ENCODE measurements at regions not wholly inside any gene's neighbourhood (a gene's known extent, or its start where the extent isn't known, plus 50 kb on each side); places are given as distances from the start of the nearest gene placed in this dataset.

- CTCF ChIA-PET: no interaction called here
- BruUV-seq (replicated peaks): no TSS peak
- Histone ChIP-seq H3K4me1 (ENCODE audit: insufficient read depth, low read length, poor library complexity, severe bottlenecking) (no peaks in the 10 kb centered on the region), H3K27ac (ENCODE audit: low read depth, low read length, poor library complexity, severe bottlenecking) (no peak overlapping the region), H3K27me3 (replicated peaks; ENCODE audit: insufficient read depth, low read depth, low read length, poor library complexity) (no peaks in the 10 kb centered on the region), H3K36me3 (ENCODE audit: insufficient read depth, low read length, poor library complexity, severe bottlenecking) (no peaks in the 10 kb centered on the region), H3K4me3 (ENCODE audit: low read depth, low read length, poor library complexity, severe bottlenecking) (no peak overlapping the region), H3K9me3 (ENCODE audit: low read depth, low read length, poor library complexity, severe bottlenecking) (no peaks in the 10 kb centered on the region)
- TF ChIP-seq EZH2 (IDR thresholded peaks at IDR 0.05; ENCODE audit: borderline replicate concordance, low read depth, low read length, poor library complexity, severe bottlenecking) (no peak), CTCF (conservative IDR thresholded peaks at IDR 0.05; ENCODE audit: low read depth, low read length) (no peak)
- DNase-seq (ENCODE audit: low spot score): no peak
- POLR2A ChIA-PET (ENCODE audit: low non-redundant PET): no interaction called here
- intact Hi-C loops (cut with micrococcal nuclease; ENCODE audit: unreplicated experiment): no loop called here
These were observed 77.9 kb upstream of the ANKRD50 start for GRCh38 chr4:124790471-124790870.

- Histone ChIP-seq H3K27ac (ENCODE audit: low read depth, low read length, poor library complexity, severe bottlenecking) (no peak overlapping the region), H3K36me3 (ENCODE audit: insufficient read depth, low read length, poor library complexity, severe bottlenecking) (no peaks in the 10 kb centered on the region), H3K4me1 (ENCODE audit: insufficient read depth, low read length, poor library complexity, severe bottlenecking) (no peaks in the 10 kb centered on the region), H3K9me3 (ENCODE audit: low read depth, low read length, poor library complexity, severe bottlenecking) (no peaks in the 10 kb centered on the region), H3K4me3 (ENCODE audit: low read depth, low read length, poor library complexity, severe bottlenecking) (no peak overlapping the region), H3K27me3 (replicated peaks; ENCODE audit: insufficient read depth, low read depth, low read length, poor library complexity) (no peaks in the 10 kb centered on the region)
- ChIA-PET POLR2A (ENCODE audit: low non-redundant PET) (no interaction called here), CTCF (no interaction called here)
- intact Hi-C loops (cut with micrococcal nuclease; ENCODE audit: unreplicated experiment): no loop called here
- no TSS peak for BruUV-seq (replicated peaks)
- TF ChIP-seq EZH2 (IDR thresholded peaks at IDR 0.05; ENCODE audit: borderline replicate concordance, low read depth, low read length, poor library complexity, severe bottlenecking): no peak
- TF ChIP-seq CTCF (conservative IDR thresholded peaks at IDR 0.05; ENCODE audit: low read depth, low read length): no peak
- DNase-seq (ENCODE audit: low spot score): no peak
These were observed 74.1 kb upstream of the ANKRD50 start for GRCh38 chr4:124786634-124787033.

GRCh38 chr4:124785645-124786044, 73.1 kb upstream of the ANKRD50 start:
- TF ChIP-seq EZH2 (IDR thresholded peaks at IDR 0.05; ENCODE audit: borderline replicate concordance, low read depth, low read length, poor library complexity, severe bottlenecking) (no peak), CTCF (conservative IDR thresholded peaks at IDR 0.05; ENCODE audit: low read depth, low read length) (peak; percentile 25; the same call in 1 of the 2 replicates)
- H3K4me1 ChIP-seq (ENCODE audit: insufficient read depth, low read length, poor library complexity, severe bottlenecking): no peaks in the 10 kb centered on the region
- no TSS peak for BruUV-seq (replicated peaks)
- H3K36me3 ChIP-seq (ENCODE audit: insufficient read depth, low read length, poor library complexity, severe bottlenecking): no peaks in the 10 kb centered on the region
- ChIA-PET POLR2A (ENCODE audit: low non-redundant PET) (no interaction called here), CTCF (no interaction called here)
- no peak overlapping the region for H3K4me3 ChIP-seq (ENCODE audit: low read depth, low read length, poor library complexity, severe bottlenecking)
- DNase-seq (ENCODE audit: low spot score): no peak
- intact Hi-C loops (cut with micrococcal nuclease; ENCODE audit: unreplicated experiment): no loop called here
- H3K27me3 ChIP-seq (replicated peaks; ENCODE audit: insufficient read depth, low read depth, low read length, poor library complexity): no peaks in the 10 kb centered on the region
- no peaks in the 10 kb centered on the region for H3K9me3 ChIP-seq (ENCODE audit: low read depth, low read length, poor library complexity, severe bottlenecking)
- H3K27ac ChIP-seq (ENCODE audit: low read depth, low read length, poor library complexity, severe bottlenecking): no peak overlapping the region

All from A673 (cell line).